A549 (cell line): ENCODE measurements at regions not wholly inside any gene's neighbourhood (a gene's known extent, or its start where the extent isn't known, plus 50 kb on each side); places are given as distances from the start of the nearest gene placed in this dataset.
"Not testable (repeated sequence)": the region's sequence is repeated elsewhere in the genome, so short reads cannot be mapped to it uniquely, and the experiment has no call there.

Source experiments
- ATAC-seq, 2 experiments: fragments of 200-7000 bp in 1 of 2; fragments of >200 bp in 1 of 2; cut with Nextera tagmentation in 1 of 2; cut with Tn5 transposase in 1 of 2; 3 replicates each; pipeline versions ENCODE4 v1.8.0 to v1.9.1; 2018 to 2020; ENCODE audit warnings: mild to moderate bottlenecking in 1 of 2, moderate library complexity in 1 of 2
- CTCF ChIA-PET: fragments of 300-600 bp; sonication (Branson Sonifier 250); formaldehyde crosslinking; extraction: SDS; loops from one replicate; lab custom pipeline; 2021; ENCODE audit warnings: antibody characterized with exemption, inconsistent platforms; lab: Yijun Ruan, JAX
- POLR2A ChIA-PET: fragments of 350-600 bp; formaldehyde crosslinking; extraction: SDS; loops from one replicate; lab custom pipeline; 2021; ENCODE audit warnings: antibody characterized with exemption, inconsistent platforms; lab: Yijun Ruan, JAX
- DNase-seq, 2 experiments: peaks; one replicate each; pipeline versions ENCODE4 v3.0.0 to v3.0.0-alpha.2; 2011 to 2016; ENCODE audit warnings: low read depth in 1 of 2, low spot score in 1 of 2
- FAIRE-seq: peaks from 2 replicates; lab custom pipeline; 2011; peaks lifted over from hg19 to GRCh38; lab: Jason Lieb, UNC
- H3K27ac ChIP-seq, 2 experiments: fragments of >200 bp; sonication (Bioruptor Twin); formaldehyde crosslinking; 3 replicates each; pipeline ENCODE4 v1.5.1; 2016 to 2017
- H3K4me1 ChIP-seq: fragments of >200 bp; sonication (Bioruptor Twin); formaldehyde crosslinking; 3 replicates; pipeline ENCODE4 v1.6.1; 2016
- H3K4me2 ChIP-seq: fragments of >200 bp; sonication (Bioruptor Twin); formaldehyde crosslinking; 3 replicates; pipeline ENCODE4 v1.6.1; 2016
- H3K4me3 ChIP-seq: fragments of >200 bp; sonication (Bioruptor Twin); formaldehyde crosslinking; 3 replicates; pipeline ENCODE4 v1.5.1; 2016
- H3K9me3 ChIP-seq: fragments of >200 bp; sonication (Bioruptor Twin); formaldehyde crosslinking; 3 replicates; pipeline ENCODE4 v1.6.1; 2016
- CBX2 ChIP-seq: fragments of 200-600 bp; sonication (generic); IDR thresholded peaks from 2 replicates; pipeline ENCODE4 v1.6.1; 2016; ENCODE audit warnings: low read depth, mild to moderate bottlenecking, borderline replicate concordance
- CBX8 ChIP-seq: fragments of 200-600 bp; sonication (generic); IDR thresholded peaks from 2 replicates; pipeline ENCODE4 v1.6.1; 2016
- CHD4 ChIP-seq: fragments of 200-600 bp; sonication (generic); IDR thresholded peaks from 2 replicates; pipeline ENCODE4 v1.6.1; 2016; ENCODE audit warnings: antibody characterized with exemption, mild to moderate bottlenecking, borderline replicate concordance
- HDAC2 ChIP-seq: fragments of 200-600 bp; sonication (generic); IDR thresholded peaks from 2 replicates; pipeline ENCODE4 v1.6.1; 2016
- HEYL ChIP-seq: fragments of 250-450 bp; sonication (Bioruptor Pico); IDR thresholded peaks from 2 replicates; pipeline ENCODE4 v1.8.0; 2021; ENCODE audit warnings: mild to moderate bottlenecking, moderate library complexity
- HOXA7 ChIP-seq: fragments of 250-450 bp; sonication (Bioruptor Pico); IDR thresholded peaks from 2 replicates; pipeline ENCODE4 v1.5.0; 2020; ENCODE audit warnings: mild to moderate bottlenecking, moderate library complexity
- HOXB5 ChIP-seq: fragments of 250-450 bp; sonication (Bioruptor Pico); IDR thresholded peaks from 2 replicates; pipeline ENCODE4 v1.5.0; 2020; ENCODE audit warnings: mild to moderate bottlenecking, moderate library complexity
- JUNB ChIP-seq: fragments of >200 bp; sonication (Bioruptor Twin); formaldehyde crosslinking; IDR thresholded peaks from 2 replicates; pipeline ENCODE4 v1.6.1; 2016
- MAFK ChIP-seq: fragments of 450-650 bp; IDR thresholded peaks from 2 replicates; pipeline ENCODE4 v1.6.1; 2014; ENCODE audit not compliant: partially characterized antibody
- MYC ChIP-seq: IDR thresholded peaks from 2 replicates; pipeline ENCODE4 v1.6.1; 2012; ENCODE audit warnings: mild to moderate bottlenecking, inconsistent platforms, low read length, improper control_type of control experiment, borderline replicate concordance
- NFE2L2 ChIP-seq: fragments of 150-350 bp; conservative IDR thresholded peaks from 2 replicates; pipeline ENCODE4 v1.6.1; 2014; ENCODE audit warnings: low read length
- NR3C1 ChIP-seq: fragments of >200 bp; sonication (Bioruptor Twin); formaldehyde crosslinking; IDR thresholded peaks from 3 replicates; pipeline ENCODE4 v1.6.1; 2017
- PHF8 ChIP-seq: fragments of 200-600 bp; sonication (generic); IDR thresholded peaks from 2 replicates; pipeline ENCODE4 v1.6.1; 2016; ENCODE audit warnings: low read depth, mild to moderate bottlenecking, antibody characterized with exemption, moderate library complexity, borderline replicate concordance
- POLR2A ChIP-seq: IDR thresholded peaks from 2 replicates; pipeline ENCODE4 v1.6.1; 2012; ENCODE audit warnings: mild to moderate bottlenecking, low read length
- POLR2AphosphoS2 ChIP-seq: conservative IDR thresholded peaks from 2 replicates; pipeline ENCODE4 v1.6.1; 2012; ENCODE audit warnings: low read length, improper control_type of control experiment, inconsistent platforms
- SMC3 ChIP-seq: fragments of >200 bp; sonication (Bioruptor Twin); formaldehyde crosslinking; IDR thresholded peaks from 3 replicates; pipeline ENCODE4 v1.6.1; 2018; ENCODE audit warnings: inconsistent platforms
- TP53 ChIP-seq: fragments of 250-450 bp; sonication (Bioruptor Pico); IDR thresholded peaks from 2 replicates; pipeline ENCODE4 v1.5.0; 2021; ENCODE audit warnings: mild to moderate bottlenecking, moderate library complexity
- ZFP36 ChIP-seq: fragments of 450-650 bp; IDR thresholded peaks from 2 replicates; pipeline ENCODE4 v1.6.1; 2014; ENCODE audit warnings: borderline replicate concordance; ENCODE audit not compliant: partially characterized antibody
- WGBS: methylation state at CpG from one replicate; pipeline ENCODE4 v1.1.6; 2017; ENCODE audit errors: missing lambda C conversion rate; 5-methylcytosine and 5-hydroxymethylcytosine counted together
- TF ChIP-seq, protein P1 (sequence below): IDR thresholded peaks from 2 replicates; pipeline ENCODE4 v1.6.1; 2012; ENCODE audit warnings: low read depth, borderline replicate concordance

DNA sequence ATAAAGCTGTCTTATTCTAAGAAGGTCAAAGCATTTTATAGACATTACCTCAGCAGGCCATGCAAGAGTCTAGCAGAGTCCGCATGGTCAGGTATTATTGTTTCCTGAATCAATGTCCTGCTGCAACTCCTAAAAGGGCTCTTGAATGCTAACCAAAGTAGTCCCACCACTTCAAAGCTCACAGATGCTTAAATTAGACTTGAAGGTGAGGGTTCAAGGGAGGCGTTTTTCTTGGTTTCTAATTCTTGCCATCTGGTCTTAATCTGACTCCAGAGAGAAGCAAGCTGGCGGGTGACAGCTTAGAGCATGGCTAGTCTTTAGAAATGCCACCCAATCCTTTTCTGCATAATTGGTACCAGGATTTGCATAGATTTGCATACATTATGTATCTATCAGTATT lies 226.3 kb downstream of the MREG start (continued):
- TF ChIP-seq CBX2 (no peak), HOXB5 (CRISPR knock-in tag) (no peak), HEYL (CRISPR knock-in tag) (no peak), CBX8 (no peak), ZFP36 (no peak)
- TF ChIP-seq, protein P1, sequence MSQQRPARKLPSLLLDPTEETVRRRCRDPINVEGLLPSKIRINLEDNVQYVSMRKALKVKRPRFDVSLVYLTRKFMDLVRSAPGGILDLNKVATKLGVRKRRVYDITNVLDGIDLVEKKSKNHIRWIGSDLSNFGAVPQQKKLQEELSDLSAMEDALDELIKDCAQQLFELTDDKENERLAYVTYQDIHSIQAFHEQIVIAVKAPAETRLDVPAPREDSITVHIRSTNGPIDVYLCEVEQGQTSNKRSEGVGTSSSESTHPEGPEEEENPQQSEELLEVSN, result no peak

DNA sequence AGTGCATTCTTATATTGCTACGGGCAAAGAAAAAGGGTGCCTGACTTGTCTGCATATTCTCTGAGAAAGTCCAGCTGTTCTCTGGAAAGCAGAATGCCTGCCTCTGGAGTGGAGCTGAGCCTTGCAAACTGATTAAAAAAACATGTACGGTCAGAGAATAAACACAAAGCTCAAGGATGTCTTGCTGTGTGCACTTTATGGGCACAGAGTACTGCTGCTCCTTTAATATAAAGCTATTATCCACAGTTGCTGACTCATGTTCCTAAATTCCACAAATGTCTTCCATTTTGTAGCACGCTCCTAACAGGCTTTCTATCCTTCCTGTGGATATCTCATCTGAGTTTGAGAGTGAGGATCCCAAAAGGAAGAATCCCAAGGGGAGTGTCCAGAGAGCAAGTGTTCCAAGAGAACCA lies 229.0 kb downstream of the MREG start:
- no peak overlapping the region for H3K4me3 ChIP-seq
- H3K4me1 ChIP-seq, result peaks cover 9% of the 10 kb centered on the region; the same call in 2 of the 3 replicates
- CTCF ChIA-PET, result interaction anchor here (0.6 to 2.5 kb wide), 3 partner anchors 11 to 338 kb away, joined by 3 to 7 read pairs (median 4); no protein-coding TSS in a partner anchor
- peak overlapping the region; percentile 51 to 58; a peak in 5 of 6 replicates for H3K27ac ChIP-seq
- no peak; a peak in 1 of 6 replicates for ATAC-seq
- TF ChIP-seq MAFK (peak; percentile 41), TP53 (CRISPR knock-in tag) (no peak)
- WGBS, result 43% methylated on average over 3 of the region's 3 CpGs
- FAIRE-seq, result no peak
- H3K4me2 ChIP-seq, result no peak overlapping the region
- POLR2A ChIA-PET, result interaction anchor here (0.7 kb wide), 1 partner anchor 33 kb away, joined by 4 read pairs; no protein-coding TSS in a partner anchor
- no peaks in the 10 kb centered on the region for H3K9me3 ChIP-seq
- no peak for DNase-seq

DNA sequence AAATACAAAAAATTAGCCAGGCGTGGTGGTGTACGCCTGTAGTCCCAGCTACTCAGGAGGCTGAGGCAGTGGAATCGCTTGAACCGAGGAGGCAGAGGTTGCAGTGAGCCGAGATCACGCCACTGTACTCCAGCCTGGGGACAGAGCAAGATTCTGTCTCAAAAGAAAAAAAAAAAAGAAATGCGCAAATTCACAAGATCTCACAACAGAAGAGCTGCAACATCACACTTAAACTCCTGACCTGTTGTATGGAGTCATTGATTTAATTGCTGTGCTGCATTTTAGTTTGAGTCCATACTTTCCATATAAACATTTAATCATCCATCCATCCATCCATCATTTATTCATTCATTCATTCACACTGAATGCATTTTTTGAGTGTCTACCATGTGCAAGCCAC lies 229.7 kb downstream of the MREG start:
- H3K27ac ChIP-seq, result peak overlapping the region in 1 of 2 experiments; percentile 58; a peak in 2 of 6 replicates
- POLR2A ChIA-PET, result interaction anchor here (0.7 kb wide), 1 partner anchor 32 kb away, joined by 4 read pairs; no protein-coding TSS in a partner anchor
- CTCF ChIA-PET, DNase-seq, H3K9me3 ChIP-seq, H3K4me1 ChIP-seq, ATAC-seq, H3K4me2 ChIP-seq, FAIRE-seq, H3K4me3 ChIP-seq: not testable (repeated sequence)
- 93% methylated on average over 7 of the region's 7 CpGs for WGBS

DNA sequence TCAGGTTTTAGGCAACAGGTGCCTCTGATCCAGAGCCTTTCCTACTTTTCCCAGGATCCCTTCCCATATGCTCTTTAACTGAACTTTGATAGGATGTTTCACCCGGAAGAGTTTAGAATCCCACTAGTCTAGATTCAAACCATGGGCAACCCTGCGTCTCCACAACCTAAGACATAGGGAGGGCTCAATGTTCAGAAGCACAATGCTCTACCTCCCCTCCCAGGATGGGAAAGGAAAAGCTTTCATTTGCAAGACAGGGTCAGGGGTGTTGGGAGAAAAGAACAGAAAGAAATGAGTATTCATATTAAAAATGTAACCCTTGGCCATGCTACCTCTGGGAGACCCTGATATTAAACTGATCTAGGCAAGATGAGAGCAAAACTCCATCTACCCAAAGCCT lies 230.4 kb downstream of the MREG start:
- Histone ChIP-seq H3K4me3 (no peak overlapping the region), H3K9me3 (no peaks in the 10 kb centered on the region), H3K4me1 (peaks cover 9% of the 10 kb centered on the region; the same call in 2 of the 3 replicates)
- TF ChIP-seq MYC, result no peak
- TF ChIP-seq, all 56 proteins: peak for 0
- 95% methylated on average over 2 of the region's 2 CpGs for WGBS
- FAIRE-seq, result no peak
- no peak for ATAC-seq
- CTCF ChIA-PET, result interaction anchor here (0.6 kb wide), 1 partner anchor 23 kb away, joined by 3 read pairs; no protein-coding TSS in a partner anchor
- POLR2A ChIA-PET, result no interaction called here
- no peak for DNase-seq
- no peak overlapping the region for H3K27ac ChIP-seq
- no peak overlapping the region for H3K4me2 ChIP-seq

DNA sequence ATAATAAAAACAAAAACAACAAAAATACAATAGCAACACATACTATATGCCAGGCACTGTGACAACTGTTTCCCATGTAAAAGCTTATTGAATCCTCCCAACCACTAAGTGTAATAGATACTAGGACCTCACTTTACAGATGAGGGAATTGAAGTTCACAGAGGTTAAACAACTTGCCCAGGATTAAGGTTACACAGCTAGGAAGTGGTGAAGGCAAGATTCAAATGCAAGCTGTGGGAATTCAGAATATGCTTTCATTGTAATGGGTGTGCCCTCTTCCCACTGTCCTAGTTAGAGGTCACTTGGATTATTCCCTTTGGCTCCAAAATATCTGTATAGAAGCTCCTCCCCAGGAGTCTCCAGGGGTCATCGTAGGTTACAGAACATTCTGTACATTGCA lies 231.1 kb downstream of the MREG start:
- H3K4me1 ChIP-seq, result peaks cover 9% of the 10 kb centered on the region; the same call in 2 of the 3 replicates
- no peak for TF ChIP-seq SMC3
- no peak for TF ChIP-seq HDAC2
- no peak for TF ChIP-seq CHD4
- no peak for TF ChIP-seq JUNB
- TF ChIP-seq POLR2A, result no peak
- no peak for TF ChIP-seq NFE2L2
- no peak for TF ChIP-seq NR3C1
- no peak for TF ChIP-seq HOXA7 (CRISPR knock-in tag)
- no peak for TF ChIP-seq HOXB5 (CRISPR knock-in tag)
- no peak for TF ChIP-seq POLR2AphosphoS2
- no peak for TF ChIP-seq PHF8

More for the DNA sequence above, 231.1 kb downstream of the MREG start:
- no peak for FAIRE-seq
- no peak for ATAC-seq
- Histone ChIP-seq H3K4me3 (no peak overlapping the region), H3K9me3 (no peaks in the 10 kb centered on the region), H3K27ac (0 out of 6 replicates have a peak overlapping the region, but pooled peaks of 1 of the 2 experiments have one; percentile 16), H3K4me2 (no peak overlapping the region)
- no peak for DNase-seq
- ChIA-PET POLR2A (no interaction called here), CTCF (no interaction called here)
- 89% methylated on average over 1 of the region's 1 CpG for WGBS
